ENCODE measurements at regions not wholly inside any gene's neighbourhood (a gene's known extent, or its start where the extent isn't known, plus 50 kb on each side); places are given as distances from the start of the nearest gene placed in this dataset.

- TF ChIP-seq USF1 (IDR thresholded peaks at IDR 0.05) = no peak
- TF ChIP-seq NFIC (IDR thresholded peaks at IDR 0.05) = no peak
- no peak for TF ChIP-seq FOXM1 (IDR thresholded peaks at IDR 0.05; ENCODE audit: borderline replicate concordance, low read depth)
- no peak for TF ChIP-seq TCF12 (IDR thresholded peaks at IDR 0.05; ENCODE audit: low read depth)
- TF ChIP-seq REST (IDR thresholded peaks at IDR 0.05; ENCODE audit: low read depth) = no peak
- no peak for TF ChIP-seq CEBPB (IDR thresholded peaks at IDR 0.05)
- TF ChIP-seq YY1 (IDR thresholded peaks at IDR 0.05; ENCODE audit: low read depth) = no peak
- no peak for TF ChIP-seq EP300 (IDR thresholded peaks at IDR 0.05; ENCODE audit: borderline replicate concordance)
- no peak for TF ChIP-seq MAX (IDR thresholded peaks at IDR 0.05)
- TF ChIP-seq EGR1 (IDR thresholded peaks at IDR 0.05) = no peak
- TF ChIP-seq TAF1 (IDR thresholded peaks at IDR 0.05; ENCODE audit: low read depth) = no peak
- TF ChIP-seq TEAD4 (IDR thresholded peaks at IDR 0.05) = no peak
- TF ChIP-seq ZBTB7A (IDR thresholded peaks at IDR 0.05; ENCODE audit: low read depth) = no peak
- TF ChIP-seq RAD21 (IDR thresholded peaks at IDR 0.05; ENCODE audit: low read depth) = no peak
- no peak for TF ChIP-seq CREB1 (IDR thresholded peaks at IDR 0.05; ENCODE audit: low read depth)
These were observed 1189.6 kb downstream of the PCDH18 start for GRCh38 chr4:136342666-136343065.

- TF ChIP-seq USF1 (IDR thresholded peaks at IDR 0.05) = no peak
- no peak for TF ChIP-seq RAD21 (IDR thresholded peaks at IDR 0.05; ENCODE audit: low read depth)
- no peak for TF ChIP-seq EGR1 (IDR thresholded peaks at IDR 0.05)
- no peak for TF ChIP-seq TCF12 (IDR thresholded peaks at IDR 0.05; ENCODE audit: low read depth)
- no peak for TF ChIP-seq EP300 (IDR thresholded peaks at IDR 0.05; ENCODE audit: borderline replicate concordance)
- no peak for TF ChIP-seq NFIC (IDR thresholded peaks at IDR 0.05)
- TF ChIP-seq CEBPB (IDR thresholded peaks at IDR 0.05) = no peak
- TF ChIP-seq REST (IDR thresholded peaks at IDR 0.05; ENCODE audit: low read depth) = no peak
- TF ChIP-seq TEAD4 (IDR thresholded peaks at IDR 0.05) = no peak
- TF ChIP-seq ZBTB7A (IDR thresholded peaks at IDR 0.05; ENCODE audit: low read depth) = no peak
- no peak for TF ChIP-seq MAX (IDR thresholded peaks at IDR 0.05)
- no peak for TF ChIP-seq YY1 (IDR thresholded peaks at IDR 0.05; ENCODE audit: low read depth)
- TF ChIP-seq CREB1 (IDR thresholded peaks at IDR 0.05; ENCODE audit: low read depth) = no peak
- no peak for TF ChIP-seq TAF1 (IDR thresholded peaks at IDR 0.05; ENCODE audit: low read depth)
These were observed 1195.1 kb downstream of the PCDH18 start for GRCh38 chr4:136337216-136337615.

GRCh38 chr4:136336479-136336878 is 1195.8 kb downstream of the PCDH18 start:
- TF ChIP-seq USF1 (IDR thresholded peaks at IDR 0.05) = no peak
- TF ChIP-seq TEAD4 (IDR thresholded peaks at IDR 0.05) = no peak
- no peak for TF ChIP-seq TAF1 (IDR thresholded peaks at IDR 0.05; ENCODE audit: low read depth)
- TF ChIP-seq YY1 (IDR thresholded peaks at IDR 0.05; ENCODE audit: low read depth) = no peak
- no peak for TF ChIP-seq NFIC (IDR thresholded peaks at IDR 0.05)
- no peak for TF ChIP-seq TCF12 (IDR thresholded peaks at IDR 0.05; ENCODE audit: low read depth)
- TF ChIP-seq RAD21 (IDR thresholded peaks at IDR 0.05; ENCODE audit: low read depth) = no peak
- no peak for TF ChIP-seq MAX (IDR thresholded peaks at IDR 0.05)
- no peak for TF ChIP-seq CREB1 (IDR thresholded peaks at IDR 0.05; ENCODE audit: low read depth)
- TF ChIP-seq EGR1 (IDR thresholded peaks at IDR 0.05) = no peak
- no peak for TF ChIP-seq FOXM1 (IDR thresholded peaks at IDR 0.05; ENCODE audit: borderline replicate concordance, low read depth)
- no peak for TF ChIP-seq EP300 (IDR thresholded peaks at IDR 0.05; ENCODE audit: borderline replicate concordance)
- no peak for TF ChIP-seq REST (IDR thresholded peaks at IDR 0.05; ENCODE audit: low read depth)
- TF ChIP-seq ZBTB7A (IDR thresholded peaks at IDR 0.05; ENCODE audit: low read depth) = no peak

Measured in Ishikawa (cell line).